ENCODE measurements at regions not wholly inside any gene's neighbourhood (a gene's known extent, or its start where the extent isn't known, plus 50 kb on each side); places are given as distances from the start of the nearest gene placed in this dataset.

- no peak overlapping the region for H3K4me3 ChIP-seq (ENCODE audit: low read length)
- no peaks in the 10 kb centered on the region for H3K4me1 ChIP-seq (ENCODE audit: control insufficient read depth, low read length)
- H3K79me2 ChIP-seq (ENCODE audit: control insufficient read depth, low read length), result no peaks in the 10 kb centered on the region
- no peaks in the 10 kb centered on the region for H3K36me3 ChIP-seq (ENCODE audit: control insufficient read depth, low read length)
- H3K4me2 ChIP-seq (ENCODE audit: low read length), result no peak overlapping the region
- no peak overlapping the region for H3K27ac ChIP-seq (ENCODE audit: low read depth, low read length)
- no peaks in the 10 kb centered on the region for H3F3A ChIP-seq (ENCODE audit: control insufficient read depth, insufficient read depth)
- H3K9me3 ChIP-seq (ENCODE audit: control insufficient read depth, insufficient read depth, low read length), result no peaks in the 10 kb centered on the region
- no peaks in the 10 kb centered on the region for H3K27me3 ChIP-seq (ENCODE audit: control insufficient read depth, low read length)
- TF ChIP-seq EZH2phosphoT487 (IDR thresholded peaks at IDR 0.05; ENCODE audit: borderline replicate concordance, low read length) (no peak), CTCF (IDR thresholded peaks at IDR 0.05; ENCODE audit: low read depth, low read length, poor library complexity, severe bottlenecking) (no peak)
- H4K20me1 ChIP-seq (ENCODE audit: control insufficient read depth, insufficient read depth, low read depth, low read length), result no peaks in the 10 kb centered on the region
- H3K9me2 ChIP-seq (replicated peaks; ENCODE audit: control insufficient read depth, low read length), result no peaks in the 10 kb centered on the region
Measured at GRCh38 chr5:119746984-119747383, 117.6 kb downstream of the FAM170A start.

GRCh38 chr5:119750887-119751733, 121.8 kb downstream of the FAM170A start:
- Histone ChIP-seq H3K27me3 (ENCODE audit: control insufficient read depth, low read length) (no peaks in the 10 kb centered on the region), H3F3A (ENCODE audit: control insufficient read depth, insufficient read depth) (no peaks in the 10 kb centered on the region), H3K4me2 (ENCODE audit: low read length) (no peak overlapping the region), H3K9me3 (ENCODE audit: control insufficient read depth, insufficient read depth, low read length) (no peaks in the 10 kb centered on the region), H3K4me1 (ENCODE audit: control insufficient read depth, low read length) (no peaks in the 10 kb centered on the region), H3K4me3 (ENCODE audit: low read length) (no peak overlapping the region), H4K20me1 (ENCODE audit: control insufficient read depth, insufficient read depth, low read depth, low read length) (no peaks in the 10 kb centered on the region), H3K9me2 (replicated peaks; ENCODE audit: control insufficient read depth, low read length) (no peaks in the 10 kb centered on the region), H3K27ac (ENCODE audit: low read depth, low read length) (no peak overlapping the region), H3K79me2 (ENCODE audit: control insufficient read depth, low read length) (no peaks in the 10 kb centered on the region), H3K36me3 (ENCODE audit: control insufficient read depth, low read length) (no peaks in the 10 kb centered on the region)
- TF ChIP-seq EZH2phosphoT487 (IDR thresholded peaks at IDR 0.05; ENCODE audit: borderline replicate concordance, low read length), result no peak
- no peak for TF ChIP-seq CTCF (IDR thresholded peaks at IDR 0.05; ENCODE audit: low read depth, low read length, poor library complexity, severe bottlenecking)

GRCh38 chr5:119751734-119752094, 122.4 kb downstream of the FAM170A start:
- no peaks in the 10 kb centered on the region for H3K9me2 ChIP-seq (replicated peaks; ENCODE audit: control insufficient read depth, low read length)
- H3K4me2 ChIP-seq (ENCODE audit: low read length), result no peak overlapping the region
- no peaks in the 10 kb centered on the region for H4K20me1 ChIP-seq (ENCODE audit: control insufficient read depth, insufficient read depth, low read depth, low read length)
- no peaks in the 10 kb centered on the region for H3F3A ChIP-seq (ENCODE audit: control insufficient read depth, insufficient read depth)
- no peaks in the 10 kb centered on the region for H3K36me3 ChIP-seq (ENCODE audit: control insufficient read depth, low read length)
- H3K27ac ChIP-seq (ENCODE audit: low read depth, low read length), result no peak overlapping the region
- H3K4me1 ChIP-seq (ENCODE audit: control insufficient read depth, low read length), result no peaks in the 10 kb centered on the region
- H3K27me3 ChIP-seq (ENCODE audit: control insufficient read depth, low read length), result no peaks in the 10 kb centered on the region
- H3K9me3 ChIP-seq (ENCODE audit: control insufficient read depth, insufficient read depth, low read length), result no peaks in the 10 kb centered on the region
- TF ChIP-seq EZH2phosphoT487 (IDR thresholded peaks at IDR 0.05; ENCODE audit: borderline replicate concordance, low read length), result no peak
- no peak for TF ChIP-seq CTCF (IDR thresholded peaks at IDR 0.05; ENCODE audit: low read depth, low read length, poor library complexity, severe bottlenecking)
- H3K4me3 ChIP-seq (ENCODE audit: low read length), result no peak overlapping the region
- H3K79me2 ChIP-seq (ENCODE audit: control insufficient read depth, low read length), result no peaks in the 10 kb centered on the region

All from DOHH2 (cell line).